HUDEP-2 (cell line): ENCODE measurements at regions not wholly inside any gene's neighbourhood (a gene's known extent, or its start where the extent isn't known, plus 50 kb on each side); places are given as distances from the start of the nearest gene placed in this dataset.

Experiments
- DNase-seq, 76 experiments: peaks; one replicate each; lab custom pipeline; 2025; ENCODE audit not compliant: unreplicated experiment in 76 of 76; lab: John Stamatoyannopoulos, UW

- DNase-seq: no peak
Observed at GRCh38 chr4:161134795-161135194, 1029.0 kb downstream of the FSTL5 start.

GRCh38 chr4:161133586-161134276, 1030.1 kb downstream of the FSTL5 start:
- DNase-seq: no peak

GRCh38 chr4:161132715-161133425, 1030.9 kb downstream of the FSTL5 start:
- DNase-seq: no peak

GRCh38 chr4:161121451-161121850, 1042.3 kb downstream of the FSTL5 start:
- DNase-seq: no peak

- DNase-seq: no peak
Observed at GRCh38 chr4:161101881-161102280, 1061.9 kb downstream of the FSTL5 start.

- no peak for DNase-seq
Observed at GRCh38 chr4:161097821-161098220, 1066.0 kb downstream of the FSTL5 start.

- DNase-seq: no peak
Observed at GRCh38 chr4:161061046-161061445, 1102.8 kb downstream of the FSTL5 start.
